ENCODE measurements at regions not wholly inside any gene's neighbourhood (a gene's known extent, or its start where the extent isn't known, plus 50 kb on each side); places are given as distances from the start of the nearest gene placed in this dataset.

DNA sequence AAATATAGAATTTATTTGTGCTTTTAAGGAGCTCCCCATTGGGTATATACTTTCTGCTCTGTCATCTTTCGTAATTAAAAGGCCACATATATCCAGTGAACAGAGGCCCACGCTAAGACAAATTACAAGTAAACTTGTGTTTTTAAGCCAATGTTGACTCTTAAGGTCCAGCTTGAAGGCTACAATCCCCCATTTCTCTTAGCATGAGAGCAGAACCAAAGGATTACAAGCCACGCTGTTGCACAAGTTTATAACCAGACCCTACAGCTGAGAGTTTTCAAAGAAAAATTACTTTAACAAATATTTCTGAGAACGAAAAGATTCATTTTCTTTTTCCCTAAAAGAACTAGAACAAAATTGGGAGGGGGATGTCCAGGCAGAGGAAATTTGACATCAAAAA is 471.0 kb downstream of the TXNL1 start:
- DNase-seq (no peak), ATAC-seq (no peak)
- intact Hi-C loops (cut with DNase I, micrococcal nuclease): no loop called here

DNA sequence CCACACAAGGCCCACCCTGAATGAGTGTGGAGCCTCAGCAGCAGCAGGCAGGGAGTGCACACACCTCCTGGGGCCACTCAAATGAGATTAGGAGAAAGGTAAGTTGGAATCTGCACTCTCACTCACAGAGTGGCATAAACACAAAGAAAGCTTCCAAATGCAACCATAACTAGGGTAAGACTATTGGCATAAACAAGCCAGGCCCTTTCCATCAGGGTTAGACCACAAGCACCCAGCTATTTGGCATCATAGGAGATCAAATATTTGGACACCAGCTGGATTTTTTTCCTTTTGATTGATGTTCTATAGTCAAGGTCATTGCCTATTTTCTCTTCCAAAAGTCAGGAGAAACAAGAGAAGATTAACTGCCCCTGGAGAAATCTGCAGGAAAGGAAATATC is 471.5 kb downstream of the TXNL1 start:
- DNase-seq (no peak), ATAC-seq (no peak)
- intact Hi-C loops (cut with DNase I, micrococcal nuclease): no loop called here

DNA sequence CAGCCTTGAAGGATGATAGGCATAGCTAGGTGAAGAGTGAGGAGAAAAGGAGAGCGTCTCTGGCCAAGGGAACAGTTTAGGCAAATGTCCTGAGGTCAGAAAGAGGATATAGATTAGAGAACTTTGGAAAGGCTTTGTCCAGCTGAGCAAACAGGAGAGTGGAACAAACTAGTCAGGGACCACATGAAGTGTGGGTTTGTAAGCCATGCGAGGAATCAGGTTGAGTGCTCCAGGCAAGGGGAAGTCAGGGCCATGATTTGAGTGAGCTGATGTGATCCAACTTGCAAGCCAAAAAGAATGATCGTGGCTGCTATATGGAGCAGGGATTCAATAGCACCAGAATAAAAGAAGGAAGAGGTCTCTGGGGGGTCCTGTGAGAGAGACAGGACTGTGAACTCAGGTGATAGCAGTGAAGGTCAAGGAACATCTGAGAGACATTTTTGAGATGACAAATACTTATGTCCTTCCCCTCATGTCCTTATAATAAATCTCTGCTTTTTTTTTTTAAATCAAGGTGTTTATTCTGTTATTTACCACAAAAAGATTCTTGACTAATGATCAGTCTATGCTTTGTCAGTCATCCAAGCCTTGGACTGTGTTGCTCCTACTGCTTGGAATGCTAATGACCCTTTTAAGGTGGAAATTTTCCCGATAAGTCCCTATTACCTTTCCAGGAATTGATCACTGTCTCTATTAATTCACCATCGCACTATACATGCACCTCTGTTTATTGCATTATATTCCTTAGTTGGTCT is 472.6 kb downstream of the TXNL1 start:
- DNase-seq: no peak
- intact Hi-C loops (cut with DNase I, micrococcal nuclease): no loop called here
- no peak for ATAC-seq

DNA sequence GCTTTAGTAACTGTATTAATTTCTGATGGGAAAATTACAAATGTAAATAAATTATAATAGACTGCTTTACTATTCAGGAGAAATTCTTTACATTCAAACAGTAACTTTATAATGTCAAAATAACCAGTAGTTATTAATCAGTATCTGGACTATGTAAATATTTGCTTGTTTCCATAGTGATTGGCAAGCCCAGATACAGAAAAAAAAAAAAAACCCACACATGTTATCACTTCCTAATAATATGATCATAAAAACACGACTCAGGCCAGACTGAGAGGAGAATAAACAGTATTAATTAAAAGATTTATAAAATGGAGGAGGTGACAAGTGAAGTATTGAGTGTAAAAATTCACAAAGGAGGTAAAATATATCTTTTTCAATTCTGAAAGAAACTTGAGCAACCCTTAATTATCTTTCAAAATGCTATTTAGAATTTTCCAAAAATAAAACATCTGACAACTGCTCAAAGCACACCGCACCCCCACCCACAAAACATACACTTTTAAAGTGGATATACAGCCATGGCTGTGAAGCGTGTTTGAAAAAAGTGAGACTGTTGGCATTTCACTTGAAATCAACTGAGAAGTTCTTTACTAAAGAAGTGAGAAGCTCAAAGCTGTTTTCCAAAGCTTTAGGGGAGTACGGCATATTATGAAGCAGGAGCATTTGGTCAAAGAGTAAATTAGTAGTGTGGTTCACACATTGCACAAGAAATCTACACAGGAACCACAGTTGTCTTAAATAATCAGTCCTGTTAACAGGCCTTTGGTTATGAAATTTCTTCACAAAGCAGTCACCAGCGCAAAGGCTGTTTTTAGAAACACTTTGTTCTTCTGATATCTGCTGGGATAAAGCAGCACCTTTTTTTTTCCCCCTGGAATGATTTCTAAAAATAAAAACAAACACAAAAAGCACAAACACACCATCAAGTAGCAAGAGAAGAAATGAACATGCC is 475.8 kb downstream of the TXNL1 start:
- DNase-seq: no peak
- intact Hi-C loops (cut with DNase I, micrococcal nuclease): no loop called here
- ATAC-seq: no peak

GRCh38 chr18:56161566-56162260 is 476.7 kb downstream of the TXNL1 start:
- intact Hi-C loops (cut with DNase I, micrococcal nuclease): no loop called here
- ATAC-seq (no peak), DNase-seq (no peak)

DNA sequence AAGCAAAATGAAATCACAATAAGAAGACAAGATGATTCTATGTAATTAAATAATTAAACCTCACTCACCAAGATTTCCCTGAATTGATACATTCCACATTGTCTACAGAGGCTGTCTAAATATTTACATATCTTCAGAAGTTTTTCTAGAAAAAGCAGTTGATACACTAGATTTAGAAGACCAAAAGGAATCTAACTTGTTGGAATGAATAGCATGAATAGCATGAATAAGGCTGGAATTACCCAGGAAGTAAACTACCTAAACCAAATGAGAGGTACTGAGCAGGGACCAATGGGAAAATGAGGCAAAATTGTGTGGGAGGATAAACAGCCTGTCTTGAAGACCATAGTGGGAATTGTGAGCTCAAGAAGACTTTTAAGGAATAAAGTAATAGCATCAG is 479.7 kb downstream of the TXNL1 start:
- ATAC-seq (no peak), DNase-seq (no peak)
- intact Hi-C loops (cut with DNase I, micrococcal nuclease): no loop called here

DNA sequence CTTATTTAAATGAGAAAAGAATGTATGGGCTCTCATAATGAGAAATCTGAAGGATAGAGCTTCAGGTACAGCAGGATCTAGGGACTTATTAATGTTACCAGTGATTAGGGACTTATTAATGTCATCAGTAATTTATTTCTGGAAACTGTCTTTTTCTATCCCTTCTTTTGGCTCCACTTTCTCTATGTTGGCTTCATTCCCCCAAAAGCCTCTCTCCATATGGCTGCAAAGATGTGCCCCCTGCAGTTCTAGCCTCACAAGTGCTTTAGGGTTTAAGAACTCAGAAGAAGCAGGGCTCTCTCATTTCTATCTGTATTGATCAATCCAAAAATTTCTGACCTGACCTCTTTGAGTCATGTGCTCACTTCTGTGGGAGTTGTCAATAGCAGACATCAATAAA is 480.9 kb downstream of the TXNL1 start:
- intact Hi-C loops (cut with DNase I, micrococcal nuclease): no loop called here
- ATAC-seq (no peak), DNase-seq (no peak)

DNA sequence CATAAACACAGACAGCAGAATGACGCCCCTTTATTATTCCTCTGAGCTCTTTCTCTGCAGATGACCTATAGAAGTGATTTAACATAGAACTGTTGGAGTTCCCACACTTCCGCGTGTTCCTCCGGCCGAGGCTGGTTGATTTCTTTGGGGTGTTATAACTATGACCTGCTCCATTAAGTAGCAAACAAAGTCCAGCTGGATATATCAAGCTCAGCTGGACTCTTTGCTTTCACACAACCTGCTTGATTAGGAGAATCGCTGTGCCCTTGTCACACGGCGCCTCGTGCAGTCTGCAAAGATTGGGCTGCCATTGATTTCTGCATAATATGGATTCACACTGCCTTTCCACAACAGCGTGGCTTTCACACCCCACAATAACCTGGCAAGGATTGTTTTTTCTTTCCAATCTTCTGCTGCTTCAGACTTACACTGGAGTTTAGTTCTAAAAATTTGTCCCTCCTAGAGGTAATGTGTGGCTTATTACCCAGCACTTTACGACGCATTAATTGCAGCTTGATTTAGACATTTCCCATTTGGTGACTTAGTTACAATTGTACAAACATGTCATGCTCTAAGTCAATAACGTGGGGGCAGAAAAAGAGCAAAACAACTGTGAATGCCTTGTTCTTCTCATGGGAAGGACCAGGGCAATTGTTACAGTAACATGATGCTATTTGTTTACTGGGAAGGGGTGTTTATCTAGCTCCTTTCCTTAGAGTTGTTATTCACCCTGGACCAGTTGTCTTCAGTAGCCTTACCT is 485.7 kb downstream of the TXNL1 start:
- DNase-seq: no peak
- no peak for ATAC-seq
- intact Hi-C loops (cut with DNase I, micrococcal nuclease): no loop called here

DNA sequence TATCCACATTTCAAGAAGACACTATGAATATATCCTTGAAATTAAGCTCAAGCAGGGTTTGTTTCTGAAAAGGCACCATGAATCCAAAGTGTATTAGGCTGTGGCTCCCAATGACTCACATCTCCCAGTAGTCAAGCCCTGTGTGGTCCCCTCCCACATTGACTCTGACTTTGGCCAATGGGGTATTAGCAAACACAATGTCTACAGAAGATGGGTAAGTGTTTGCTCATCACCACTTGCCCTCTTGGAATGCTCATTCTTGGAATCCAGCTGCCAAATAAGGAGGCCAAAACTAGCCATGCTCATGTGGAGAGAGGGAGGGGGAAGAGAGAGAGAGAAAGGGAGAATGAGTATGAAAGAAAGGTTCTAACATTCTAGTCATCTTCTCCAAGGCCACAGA is 490.0 kb downstream of the TXNL1 start:
- intact Hi-C loops (cut with DNase I, micrococcal nuclease): no loop called here
- no peak for ATAC-seq
- DNase-seq: no peak

- intact Hi-C loops (cut with DNase I, micrococcal nuclease): no loop called here
- ATAC-seq (no peak), DNase-seq (no peak)
Observed at GRCh38 chr18:56146565-56146964, 491.8 kb downstream of the TXNL1 start.

DNA sequence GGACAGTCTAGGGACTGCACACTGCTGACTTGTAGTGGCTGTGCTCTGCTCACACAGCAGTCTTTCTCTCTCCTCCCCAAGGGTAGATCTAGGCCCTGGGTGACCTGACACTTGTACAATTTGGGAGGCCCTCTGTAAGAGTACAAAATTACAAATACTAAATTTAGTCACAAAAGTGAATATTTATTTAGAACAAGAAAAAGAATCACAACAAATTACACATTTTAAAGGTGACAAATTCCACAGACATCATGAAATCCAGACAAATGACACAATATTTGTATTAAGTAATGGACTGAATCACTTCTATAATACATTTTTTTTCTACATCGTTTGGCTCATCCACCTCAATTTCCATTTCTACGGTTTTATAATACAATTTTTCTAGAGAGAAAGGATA is 496.4 kb downstream of the TXNL1 start:
- ATAC-seq (no peak), DNase-seq (no peak)
- intact Hi-C loops (cut with DNase I, micrococcal nuclease): no loop called here

DNA sequence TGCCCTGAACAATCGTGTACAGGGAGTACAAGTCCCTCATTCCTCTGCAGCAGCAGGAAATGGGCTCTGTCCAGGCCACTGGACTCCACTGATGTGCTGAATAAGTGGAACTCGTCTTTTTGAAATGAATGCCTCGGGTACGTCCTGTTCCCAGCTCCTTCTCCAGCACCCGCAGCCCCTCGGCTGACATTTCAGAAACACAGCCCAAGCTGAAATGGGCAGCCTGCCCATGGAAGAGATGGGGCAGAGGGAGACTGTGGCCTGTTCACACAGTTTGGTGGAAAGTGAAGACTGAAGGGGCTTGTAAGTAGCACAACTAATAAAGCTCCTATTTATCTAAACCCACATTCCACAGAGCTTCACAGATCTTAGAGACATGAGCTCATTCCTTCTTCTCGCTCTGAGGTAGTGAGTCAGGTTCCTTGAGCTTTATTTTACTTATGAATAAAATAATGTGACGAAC is 498.6 kb downstream of the TXNL1 start:
- intact Hi-C loops (cut with DNase I, micrococcal nuclease): no loop called here
- DNase-seq: no peak
- no peak for ATAC-seq

DNA sequence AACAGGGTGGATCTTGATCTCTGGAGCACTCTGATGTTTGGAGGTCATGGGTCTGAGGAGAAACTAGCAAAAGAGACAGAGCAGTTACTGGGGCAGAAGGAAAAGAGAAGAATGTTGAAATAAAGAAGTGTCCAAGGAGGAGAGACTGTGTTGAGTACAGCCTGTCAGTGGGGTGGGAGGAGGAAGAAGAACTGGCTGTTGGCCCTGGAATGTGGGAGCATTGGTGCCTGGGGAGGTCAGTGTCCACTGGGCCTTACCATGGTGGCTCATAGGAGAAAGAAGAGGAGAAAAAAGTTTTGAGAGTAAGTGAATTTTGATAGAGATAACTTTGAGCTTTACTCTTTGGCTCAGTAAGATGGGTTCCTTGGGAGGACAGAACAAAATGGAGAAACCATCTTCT is 499.0 kb downstream of the TXNL1 start:
- ATAC-seq: no peak

DNA sequence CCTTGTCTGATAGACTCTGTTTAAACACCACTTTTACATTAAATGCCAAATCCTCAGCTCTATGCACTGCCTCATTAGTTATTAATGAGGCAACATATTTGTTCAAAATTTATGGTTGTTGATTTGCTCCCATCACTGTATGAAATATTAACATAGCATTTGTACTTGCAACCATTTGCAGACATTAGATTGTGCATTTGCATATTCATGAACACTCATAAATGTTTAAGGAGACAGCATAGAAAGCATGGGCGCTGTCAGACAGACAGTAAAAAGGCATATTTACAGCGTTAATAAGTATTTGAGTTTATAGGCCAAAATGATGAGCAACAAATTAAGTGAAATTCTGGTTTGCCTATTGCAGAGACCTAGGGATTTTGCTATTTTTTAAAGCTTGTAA is 502.3 kb downstream of the TXNL1 start:
- ATAC-seq: no peak
- no peak for DNase-seq
- intact Hi-C loops (cut with DNase I, micrococcal nuclease): no loop called here

More for the DNA sequence above, 499.0 kb downstream of the TXNL1 start:
- intact Hi-C loops (cut with DNase I, micrococcal nuclease): no loop called here
- no peak for DNase-seq

DNA sequence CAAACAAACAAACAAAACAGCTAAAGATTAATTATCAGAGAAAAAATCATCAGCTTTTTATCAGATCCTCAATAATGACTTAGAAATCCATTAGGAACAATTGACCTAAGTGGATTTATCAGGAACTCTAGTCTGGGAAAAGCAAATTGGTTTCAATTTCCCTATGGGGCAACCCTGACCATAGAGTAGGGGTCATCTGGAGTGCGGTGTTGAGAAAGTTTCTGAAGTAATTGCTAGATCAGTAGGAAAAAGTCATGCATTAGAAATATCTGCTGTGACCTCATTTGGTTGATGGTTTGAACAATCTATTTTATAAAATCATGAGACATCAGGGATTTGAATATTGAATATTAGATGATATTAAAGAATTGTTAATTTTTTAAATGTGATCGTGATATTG is 507.9 kb downstream of the TXNL1 start:
- no peak for ATAC-seq
- no peak for DNase-seq
- intact Hi-C loops (cut with DNase I, micrococcal nuclease): no loop called here

GRCh38 chr18:56128153-56128791 is 510.1 kb downstream of the TXNL1 start:
- DNase-seq (no peak), ATAC-seq (no peak)
- intact Hi-C loops (cut with DNase I, micrococcal nuclease): no loop called here

DNA sequence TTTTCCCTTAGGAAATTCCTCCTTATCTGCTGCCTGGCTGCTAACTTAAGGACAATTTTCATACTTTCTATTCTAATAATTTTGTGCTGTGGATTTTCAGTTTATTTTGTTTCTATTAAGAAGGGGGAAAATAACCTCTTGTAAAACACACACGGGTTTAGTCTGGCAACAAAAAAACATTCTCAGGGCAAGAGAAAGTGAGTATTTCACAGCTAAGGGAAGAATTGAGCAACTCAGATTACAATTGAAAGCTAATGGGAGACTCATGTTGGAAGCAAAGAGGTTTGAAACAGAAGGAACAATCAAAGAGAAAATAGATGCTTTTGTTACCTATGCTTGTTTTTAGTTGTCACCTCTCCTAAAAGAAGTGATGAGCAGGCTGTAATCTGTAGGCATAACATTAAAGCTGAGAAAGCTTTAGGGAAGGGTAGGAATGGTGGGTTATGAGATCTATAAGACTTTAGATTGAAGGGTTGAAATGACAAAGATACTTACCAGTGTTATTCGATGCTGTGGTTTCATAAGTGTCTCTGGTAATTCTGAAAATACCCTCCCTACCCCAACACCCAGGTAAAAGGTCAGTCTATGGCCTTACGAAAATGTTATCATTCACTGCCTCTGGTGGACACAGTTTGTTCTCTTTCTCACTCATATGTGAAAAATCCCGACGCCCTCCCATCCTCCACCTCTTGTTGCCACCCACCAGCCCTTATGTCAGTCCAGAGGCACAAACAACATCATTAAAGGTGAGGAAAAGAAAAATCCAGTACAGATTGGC is 510.9 kb downstream of the TXNL1 start:
- intact Hi-C loops (cut with DNase I, micrococcal nuclease): no loop called here
- no peak for ATAC-seq
- DNase-seq: no peak

- no peak for ATAC-seq
- intact Hi-C loops (cut with DNase I, micrococcal nuclease): no loop called here
Observed at GRCh38 chr18:56124186-56124585, 514.2 kb downstream of the TXNL1 start.

More at GRCh38 chr18:56124186-56124585, 514.2 kb downstream of the TXNL1 start:
- no peak for DNase-seq
